Ovary (tissue), 7 donors: ENCODE measurements at regions not wholly inside any gene's neighbourhood (a gene's known extent, or its start where the extent isn't known, plus 50 kb on each side); places are given as distances from the start of the nearest gene placed in this dataset.

Experiments
- DNase-seq, 5 donors: peaks; one replicate each; pipeline ENCODE4 v3.0.0-alpha.2; 2019 to 2020
- H3K27ac ChIP-seq, 2 donors: fragments of 200-600 bp; one replicate each; pipeline versions ENCODE4 v1.5.1 to v1.8.0; 2019 to 2022
- H3K27me3 ChIP-seq: fragments of 200-600 bp; one replicate; pipeline ENCODE4 v1.8.0; 2022
- H3K36me3 ChIP-seq: fragments of 200-600 bp; sonication (generic); one replicate; pipeline ENCODE4 v1.5.1; 2019
- H3K4me1 ChIP-seq: one replicate; pipeline ENCODE4 v1.8.1; 2013; ENCODE audit warnings: mild to moderate bottlenecking, moderate library complexity; ENCODE audit not compliant: insufficient read depth
- H3K4me3 ChIP-seq: fragments of 200-600 bp; sonication (generic); one replicate; pipeline ENCODE4 v1.5.1; 2017
- H3K9me3 ChIP-seq, 2 donors: fragments of 200-600 bp in 1 of 2; sonication (generic) in 1 of 2; one replicate each; pipeline versions ENCODE4 v1.5.1 to v1.8.1; 2013 to 2019; ENCODE audit warnings: mild to moderate bottlenecking in 1 of 2, moderate library complexity in 1 of 2
- CTCF ChIP-seq, 3 donors: fragments of 450-650 bp in 2 of 3; fragments of 200-600 bp in 1 of 3; IDR thresholded peaks; one replicate each; pipeline versions ENCODE4 v1.5.1 to v1.8.0; 2016 to 2022; ENCODE audit warnings: antibody characterized with exemption in 3 of 3, mild to moderate bottlenecking in 1 of 3
- EP300 ChIP-seq: sonication (generic); formaldehyde crosslinking; IDR thresholded peaks from one replicate; pipeline ENCODE4 v1.6.1; 2017; ENCODE audit warnings: antibody characterized with exemption
- POLR2A ChIP-seq: fragments of 450-650 bp; IDR thresholded peaks from one replicate; pipeline ENCODE4 v1.6.1; 2017; ENCODE audit warnings: antibody characterized with exemption, mild to moderate bottlenecking, moderate library complexity
- WGBS, 3 donors: extraction: QIAGEN DNeasy Blood & Tissue Kit in 1 of 3; methylation state at CpG; one replicate each; pipeline versions ENCODE4 v1.1.5 to v1.1.7; 2013 to 2017; 5-methylcytosine and 5-hydroxymethylcytosine counted together
- intact Hi-C, 4 donors: fragments of 100-400 bp; cut with DNase I; formaldehyde crosslinking; loops; one replicate each; pipeline versions ENCODE4 v1.11.0 to v1.15.1; 2022 to 2023
- donor health status: DM: no; HTN: no; CAD: no; lungs with moderate emphysema.
- donor health status: DM: no; HTN: no; CAD: no.
- donor health status: Bipolar disorder and iron deficiency.
- donor health status: DM: no; HTN: no; CAD: no.
- donor health status: DM: yes; HTN: yes; CAD: no.

- Histone ChIP-seq H3K36me3 (no peaks in the 10 kb centered on the region), H3K27ac (no peak overlapping the region), H3K4me3 (no peak overlapping the region), H3K4me1 (no peaks in the 10 kb centered on the region), H3K27me3 (no peaks in the 10 kb centered on the region), H3K9me3 (no peaks in the 10 kb centered on the region)
- no peak for TF ChIP-seq POLR2A
- TF ChIP-seq EP300, result no peak
- no peak for TF ChIP-seq CTCF (IDR thresholded peaks at IDR 0.05)
- intact Hi-C loops, result no loop called here
- DNase-seq, result no peak
- WGBS, 3 donors, result 82 to 87% (median 83%) methylated on average over 7 of the region's 7 CpGs
Observed at GRCh38 chr4:1488357-1488756, 82.1 kb upstream of the NKX1-1 start.

- no peak for DNase-seq
- Histone ChIP-seq H3K4me1 (no peaks in the 10 kb centered on the region), H3K9me3 (no peaks in the 10 kb centered on the region), H3K36me3 (no peaks in the 10 kb centered on the region), H3K27me3 (no peaks in the 10 kb centered on the region), H3K27ac (no peak overlapping the region), H3K4me3 (no peak overlapping the region)
- TF ChIP-seq POLR2A (no peak), CTCF (IDR thresholded peaks at IDR 0.05) (no peak), EP300 (no peak)
- 80 to 89% (median 88%) methylated on average over 8 of the region's 8 CpGs for WGBS, 3 donors
- intact Hi-C loops, result no loop called here
Observed at GRCh38 chr4:1487761-1488160, 81.5 kb upstream of the NKX1-1 start.

- Histone ChIP-seq H3K36me3 (no peaks in the 10 kb centered on the region), H3K27me3 (no peaks in the 10 kb centered on the region), H3K4me3 (no peak overlapping the region), H3K9me3 (no peaks in the 10 kb centered on the region), H3K27ac (no peak overlapping the region), H3K4me1 (no peaks in the 10 kb centered on the region)
- WGBS, 3 donors, result 79 to 93% (median 90%) methylated on average over 9 of the region's 9 CpGs
- TF ChIP-seq POLR2A, result no peak
- TF ChIP-seq EP300, result no peak
- no peak for TF ChIP-seq CTCF (IDR thresholded peaks at IDR 0.05)
- no peak for DNase-seq
- intact Hi-C loops, result no loop called here
Observed at GRCh38 chr4:1487106-1487505, 80.9 kb upstream of the NKX1-1 start.

GRCh38 chr4:1485280-1485679, 79.0 kb upstream of the NKX1-1 start:
- intact Hi-C loops, result no loop called here
- Histone ChIP-seq H3K36me3 (no peaks in the 10 kb centered on the region), H3K27me3 (no peaks in the 10 kb centered on the region), H3K27ac (no peak overlapping the region), H3K4me1 (no peaks in the 10 kb centered on the region), H3K9me3 (peaks cover 0 to 5% of the 10 kb centered on the region in 2 donors), H3K4me3 (no peak overlapping the region)
- TF ChIP-seq CTCF (IDR thresholded peaks at IDR 0.05), result no peak
- TF ChIP-seq POLR2A, result no peak
- TF ChIP-seq EP300, result no peak
- DNase-seq, result no peak

GRCh38 chr4:1480720-1481119, 74.5 kb upstream of the NKX1-1 start:
- H3K36me3 ChIP-seq, result no peaks in the 10 kb centered on the region
- peaks cover 0 to 5% of the 10 kb centered on the region in 2 donors for H3K9me3 ChIP-seq
- H3K4me3 ChIP-seq, result no peak overlapping the region
- H3K27ac ChIP-seq, result no peak overlapping the region
- intact Hi-C loops, result no loop called here
- TF ChIP-seq POLR2A (no peak), EP300 (no peak), CTCF (IDR thresholded peaks at IDR 0.05) (no peak)
- no peaks in the 10 kb centered on the region for H3K4me1 ChIP-seq
- 76 to 89% (median 86%) methylated on average over 1 of the region's 1 CpG for WGBS, 3 donors
- no peaks in the 10 kb centered on the region for H3K27me3 ChIP-seq
- no peak for DNase-seq
